Suprapubic skin (tissue), 4 donors: ENCODE measurements at regions not wholly inside any gene's neighbourhood (a gene's known extent, or its start where the extent isn't known, plus 50 kb on each side); places are given as distances from the start of the nearest gene placed in this dataset.
"Not testable (repeated sequence)": the region's sequence is repeated elsewhere in the genome, so short reads cannot be mapped to it uniquely, and the experiment has no call there.

ENCODE experiments used
- DNase-seq, 2 donors: peaks; one replicate each; pipeline ENCODE4 v3.0.0-alpha.2; 2019; ENCODE audit warnings: low spot score in 2 of 2
- H3K27ac ChIP-seq: fragments of 200-600 bp; sonication (generic); one replicate; pipeline ENCODE4 v1.5.1; 2019
- H3K27me3 ChIP-seq: fragments of 200-600 bp; sonication (generic); one replicate; pipeline ENCODE4 v1.5.1; 2019
- H3K36me3 ChIP-seq: fragments of 200-600 bp; sonication (generic); one replicate; pipeline ENCODE4 v1.5.1; 2019
- H3K4me1 ChIP-seq: fragments of 200-600 bp; sonication (generic); one replicate; pipeline ENCODE4 v1.5.1; 2019
- H3K4me3 ChIP-seq: fragments of 200-600 bp; sonication (generic); one replicate; pipeline ENCODE4 v1.5.1; 2019; ENCODE audit warnings: mild to moderate bottlenecking
- H3K9me3 ChIP-seq: fragments of 200-600 bp; sonication (generic); one replicate; pipeline ENCODE4 v1.5.1; 2019
- EP300 ChIP-seq: sonication (generic); formaldehyde crosslinking; IDR thresholded peaks from one replicate; pipeline ENCODE4 v1.6.1; 2017; ENCODE audit warnings: antibody characterized with exemption
- POLR2A ChIP-seq, 2 donors: fragments of 450-650 bp; IDR thresholded peaks; one replicate each; pipeline ENCODE4 v1.6.1; 2017; ENCODE audit warnings: antibody characterized with exemption in 2 of 2, mild to moderate bottlenecking in 2 of 2, moderate library complexity in 2 of 2
- POLR2AphosphoS5 ChIP-seq, 3 donors: sonication (generic); formaldehyde crosslinking; IDR thresholded peaks; one replicate each; pipeline ENCODE4 v1.6.1; 2017; ENCODE audit warnings: antibody characterized with exemption in 3 of 3
- WGBS: methylation state at CpG from one replicate; pipeline ENCODE4 v1.1.5; 2018; 5-methylcytosine and 5-hydroxymethylcytosine counted together
- TF ChIP-seq, protein P1 (sequence below), 2 donors: fragments of 200-600 bp in 1 of 2; fragments of 450-650 bp in 1 of 2; sonication (generic) in 1 of 2; IDR thresholded peaks; one replicate each; pipeline ENCODE4 v1.5.1; 2016 to 2019; ENCODE audit warnings: antibody characterized with exemption in 2 of 2, mild to moderate bottlenecking in 1 of 2, moderate library complexity in 1 of 2

DNA sequence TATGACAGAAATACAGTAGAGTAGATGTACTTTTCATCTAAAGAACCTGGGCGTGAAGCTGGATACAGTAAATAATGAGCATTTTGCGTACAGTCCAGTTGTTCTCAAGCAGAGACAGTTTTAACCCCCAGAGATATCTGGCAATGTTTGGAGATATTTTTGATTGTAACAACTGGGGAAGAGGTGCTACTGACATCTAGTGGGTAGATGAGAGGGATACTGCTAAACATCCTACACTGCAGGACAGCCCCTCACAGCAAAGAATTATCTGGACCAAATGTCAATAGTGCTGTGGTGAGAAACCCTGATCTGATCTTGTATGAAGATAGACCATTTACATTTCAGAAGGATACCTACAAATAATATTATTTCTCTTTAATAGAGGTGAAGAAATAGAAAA lies 200.2 kb upstream of the FAM47A start:
- Histone ChIP-seq H3K4me1 (no peaks in the 10 kb centered on the region), H3K4me3 (no peak overlapping the region), H3K27me3 (no peaks in the 10 kb centered on the region), H3K27ac (no peak overlapping the region), H3K36me3 (no peaks in the 10 kb centered on the region), H3K9me3 (no peaks in the 10 kb centered on the region)
- TF ChIP-seq EP300 (no peak), POLR2A (IDR thresholded peaks at IDR 0.05) (no peak)
- DNase-seq, result no peak
- WGBS, result 41% methylated on average over 2 of the region's 2 CpGs

DNA sequence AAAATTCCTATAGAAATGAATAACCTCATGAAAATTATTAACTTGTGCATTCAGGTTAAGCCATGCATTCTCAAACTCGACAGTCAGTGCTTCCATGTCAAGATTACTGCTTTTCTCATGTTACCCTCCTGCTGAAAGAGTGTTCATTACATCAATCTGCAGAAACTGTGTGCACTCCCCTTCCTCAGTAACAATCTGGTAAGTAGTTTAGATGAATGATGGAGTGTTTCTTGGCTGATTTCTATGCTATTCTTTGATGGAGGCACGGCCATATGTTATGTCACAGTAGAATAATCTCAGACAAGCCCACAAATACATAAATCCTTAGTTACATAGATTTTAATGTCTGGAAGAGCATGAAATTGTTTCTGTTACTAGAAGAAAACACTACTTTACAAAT lies 193.3 kb upstream of the FAM47A start:
- H3K4me3 ChIP-seq, result no peak overlapping the region
- WGBS, result 32% methylated on average over 2 of the region's 2 CpGs
- TF ChIP-seq POLR2AphosphoS5 (IDR thresholded peaks at IDR 0.05) (no peak), EP300 (no peak), POLR2A (IDR thresholded peaks at IDR 0.05) (no peak)
- TF ChIP-seq, protein P1, sequence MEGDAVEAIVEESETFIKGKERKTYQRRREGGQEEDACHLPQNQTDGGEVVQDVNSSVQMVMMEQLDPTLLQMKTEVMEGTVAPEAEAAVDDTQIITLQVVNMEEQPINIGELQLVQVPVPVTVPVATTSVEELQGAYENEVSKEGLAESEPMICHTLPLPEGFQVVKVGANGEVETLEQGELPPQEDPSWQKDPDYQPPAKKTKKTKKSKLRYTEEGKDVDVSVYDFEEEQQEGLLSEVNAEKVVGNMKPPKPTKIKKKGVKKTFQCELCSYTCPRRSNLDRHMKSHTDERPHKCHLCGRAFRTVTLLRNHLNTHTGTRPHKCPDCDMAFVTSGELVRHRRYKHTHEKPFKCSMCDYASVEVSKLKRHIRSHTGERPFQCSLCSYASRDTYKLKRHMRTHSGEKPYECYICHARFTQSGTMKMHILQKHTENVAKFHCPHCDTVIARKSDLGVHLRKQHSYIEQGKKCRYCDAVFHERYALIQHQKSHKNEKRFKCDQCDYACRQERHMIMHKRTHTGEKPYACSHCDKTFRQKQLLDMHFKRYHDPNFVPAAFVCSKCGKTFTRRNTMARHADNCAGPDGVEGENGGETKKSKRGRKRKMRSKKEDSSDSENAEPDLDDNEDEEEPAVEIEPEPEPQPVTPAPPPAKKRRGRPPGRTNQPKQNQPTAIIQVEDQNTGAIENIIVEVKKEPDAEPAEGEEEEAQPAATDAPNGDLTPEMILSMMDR (IDR thresholded peaks at IDR 0.05), result no peak

GRCh38 chrX:34320424-34320823 lies 188.3 kb upstream of the FAM47A start:
- not testable (repeated sequence) for H3K27me3 ChIP-seq, H3K4me3 ChIP-seq, H3K4me1 ChIP-seq, H3K27ac ChIP-seq, DNase-seq, H3K36me3 ChIP-seq, H3K9me3 ChIP-seq
- 90% methylated on average over 16 of the region's 16 CpGs for WGBS

More for the DNA sequence above, 193.3 kb upstream of the FAM47A start:
- Histone ChIP-seq H3K36me3 (no peaks in the 10 kb centered on the region), H3K9me3 (no peaks in the 10 kb centered on the region), H3K4me1 (no peaks in the 10 kb centered on the region), H3K27me3 (no peaks in the 10 kb centered on the region), H3K27ac (no peak overlapping the region)
- DNase-seq, result no peak

- 3% methylated on average over 1 of the region's 1 CpG for whole genome bisulfite sequencing
These were observed 168.8 kb upstream of the FAM47A start for GRCh38 chrX:34300871-34301270.

GRCh38 chrX:34299451-34299967 lies 167.4 kb upstream of the FAM47A start:
- Histone ChIP-seq H3K36me3 (no peaks in the 10 kb centered on the region), H3K9me3 (no peaks in the 10 kb centered on the region), H3K27me3 (no peaks in the 10 kb centered on the region), H3K27ac (no peak overlapping the region), H3K4me1 (no peaks in the 10 kb centered on the region), H3K4me3 (no peak overlapping the region)
- whole genome bisulfite sequencing, result 49% methylated on average over 2 of the region's 2 CpGs
- DNase-seq, result no peak
- TF ChIP-seq, protein P1 (IDR thresholded peaks at IDR 0.05), result no peak
- TF ChIP-seq POLR2AphosphoS5 (IDR thresholded peaks at IDR 0.05), result no peak
- TF ChIP-seq EP300, result no peak
- TF ChIP-seq POLR2A (IDR thresholded peaks at IDR 0.05), result no peak

More at GRCh38 chrX:34300871-34301270, 168.8 kb upstream of the FAM47A start:
- no peak for DNase-seq
- TF ChIP-seq POLR2A (IDR thresholded peaks at IDR 0.05), result no peak
- TF ChIP-seq, protein P1 (IDR thresholded peaks at IDR 0.05), result peak in 1 of 2 donors; percentile 14
- no peak overlapping the region for H3K27ac ChIP-seq
- H3K4me1 ChIP-seq, result no peaks in the 10 kb centered on the region
- H3K27me3 ChIP-seq, result no peaks in the 10 kb centered on the region
- no peaks in the 10 kb centered on the region for H3K36me3 ChIP-seq
- H3K9me3 ChIP-seq, result no peaks in the 10 kb centered on the region
- H3K4me3 ChIP-seq, result no peak overlapping the region

- Histone ChIP-seq H3K27me3 (no peaks in the 10 kb centered on the region), H3K4me3 (no peak overlapping the region), H3K9me3 (no peaks in the 10 kb centered on the region), H3K27ac (no peak overlapping the region), H3K36me3 (no peaks in the 10 kb centered on the region), H3K4me1 (no peaks in the 10 kb centered on the region)
- no peak for DNase-seq
- TF ChIP-seq POLR2A (IDR thresholded peaks at IDR 0.05), result no peak
- no peak for TF ChIP-seq EP300
- TF ChIP-seq, protein P1 (IDR thresholded peaks at IDR 0.05), result no peak
- TF ChIP-seq POLR2AphosphoS5 (IDR thresholded peaks at IDR 0.05), result no peak
- 92% methylated on average over 5 of the region's 6 CpGs for WGBS
These were observed 162.6 kb upstream of the FAM47A start for GRCh38 chrX:34294665-34295064.
